GM18909 (cell line): ENCODE measurements at regions not wholly inside any gene's neighbourhood (a gene's known extent, or its start where the extent isn't known, plus 50 kb on each side); places are given as distances from the start of the nearest gene placed in this dataset.
"Not testable (repeated sequence)": the region's sequence is repeated elsewhere in the genome, so short reads cannot be mapped to it uniquely, and the experiment has no call there.

Source experiments
- ATAC-seq: cut with Tn5 transposase; IDR thresholded peaks from one replicate; pipeline ENCODE4 v1.9.1; 2021; ENCODE audit warnings: mild to moderate bottlenecking; ENCODE audit not compliant: unreplicated experiment, poor library complexity

DNA sequence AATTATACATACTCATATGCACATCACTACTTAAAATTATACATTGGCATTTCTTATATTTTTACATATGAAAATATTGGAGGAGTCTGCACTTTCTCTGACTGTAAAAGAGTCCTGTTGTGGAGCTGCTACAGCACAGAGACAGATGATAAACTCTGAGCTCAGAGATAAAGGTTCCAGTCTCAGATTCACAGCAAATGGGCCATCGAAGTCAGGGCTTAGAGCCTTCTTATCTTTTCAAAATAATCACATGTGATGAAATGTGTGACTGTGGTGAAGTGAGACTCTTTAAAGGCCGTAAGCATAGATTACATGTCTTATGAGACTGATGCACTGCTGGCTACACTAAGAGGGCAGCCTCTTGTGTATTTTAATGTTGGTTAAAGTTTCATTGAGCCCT is 187.5 kb upstream of the SYNPR start:
- ATAC-seq = no peak

DNA sequence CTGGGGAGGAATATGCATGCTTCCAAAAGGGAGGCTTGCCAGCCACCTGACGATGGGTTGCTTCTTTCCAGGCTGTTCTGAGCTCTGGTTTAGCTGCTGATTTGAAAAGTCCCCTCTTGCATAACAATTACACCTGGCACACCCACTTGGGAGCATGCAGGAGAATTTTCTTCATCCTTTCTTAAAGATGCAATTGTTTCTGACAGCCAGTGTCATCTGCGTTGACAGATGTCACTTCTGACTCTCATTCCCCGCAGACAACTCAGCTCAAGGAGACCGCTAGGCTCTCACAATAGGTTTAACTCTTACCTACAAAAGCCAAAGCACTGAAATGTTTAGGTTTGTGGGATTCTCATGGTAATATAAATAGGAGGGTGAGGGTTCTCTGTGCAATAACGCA is 185.6 kb upstream of the SYNPR start:
- ATAC-seq = no peak

DNA sequence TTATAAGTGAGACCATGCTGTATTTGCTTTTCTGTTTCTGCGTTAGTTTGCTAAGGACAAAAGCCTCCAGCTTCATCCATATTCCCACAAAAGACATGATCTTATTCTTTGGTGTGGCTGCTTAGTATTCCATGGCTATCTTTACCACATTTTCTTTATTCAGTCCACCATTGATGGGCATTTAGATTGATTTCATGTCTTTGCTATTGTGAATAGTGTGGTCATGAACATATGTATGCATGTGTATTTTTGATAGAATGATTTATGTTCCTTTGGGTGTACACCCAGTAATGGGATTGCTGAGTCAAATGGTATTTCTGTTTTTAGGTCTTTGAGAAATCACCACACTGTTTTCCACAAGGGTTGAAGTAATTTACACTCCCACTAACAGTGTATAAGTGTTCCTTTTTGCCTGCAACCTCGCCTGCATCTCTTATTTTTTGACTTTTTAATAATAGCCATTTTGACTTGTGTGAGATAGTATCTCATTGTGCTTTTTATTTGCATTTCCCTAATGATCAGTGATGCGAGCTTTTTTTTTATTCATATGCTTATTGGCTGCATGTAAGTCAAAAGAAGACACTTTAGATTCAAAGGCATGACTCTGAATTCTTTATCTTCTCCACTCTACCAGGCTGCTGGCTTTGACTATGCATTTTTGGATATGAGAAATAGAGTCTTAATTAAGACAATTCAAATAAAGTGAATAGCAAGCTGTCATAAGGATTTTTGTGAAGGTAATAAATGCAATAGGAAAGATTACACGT is 183.3 kb upstream of the SYNPR start:
- no peak for ATAC-seq

DNA sequence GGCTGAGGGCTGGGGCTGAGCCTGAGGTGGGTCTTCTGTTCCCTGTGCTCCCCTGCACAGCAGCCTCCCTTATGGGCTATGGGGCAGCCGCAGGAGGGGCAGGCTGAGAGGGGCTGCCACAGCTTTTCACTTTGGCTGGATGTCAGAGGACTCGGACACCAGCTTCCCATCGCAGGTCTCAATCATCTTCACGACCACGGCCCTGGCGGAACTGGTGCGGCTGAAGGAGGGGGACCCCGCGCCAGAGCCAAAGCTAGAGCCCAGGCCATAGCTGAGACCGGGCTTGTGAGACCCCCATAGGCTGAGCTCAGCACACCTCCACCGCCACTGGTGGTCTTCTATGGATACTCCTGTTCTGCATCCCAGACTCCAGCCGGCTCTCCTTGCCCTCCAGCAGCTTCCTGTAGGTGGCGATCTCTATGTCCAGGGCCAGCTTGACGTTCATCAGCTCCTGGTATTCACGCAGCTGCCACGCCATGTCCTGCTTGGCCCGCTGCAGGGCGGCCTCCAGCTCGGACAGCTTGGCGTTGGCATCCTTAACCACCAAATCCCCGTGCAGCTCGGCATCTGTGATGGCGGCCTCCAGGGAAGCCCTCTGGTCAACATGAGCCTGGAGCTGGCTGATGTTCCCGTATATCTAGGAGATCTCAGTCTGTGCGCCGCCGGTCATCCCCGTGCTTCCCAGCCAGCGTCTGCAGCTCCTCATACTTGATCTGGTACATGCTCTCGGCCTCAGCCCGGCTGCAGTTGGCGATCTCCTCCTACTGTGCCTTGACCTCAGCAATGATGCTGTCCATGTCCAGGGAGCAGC is 181.7 kb upstream of the SYNPR start:
- ATAC-seq = no peak

DNA sequence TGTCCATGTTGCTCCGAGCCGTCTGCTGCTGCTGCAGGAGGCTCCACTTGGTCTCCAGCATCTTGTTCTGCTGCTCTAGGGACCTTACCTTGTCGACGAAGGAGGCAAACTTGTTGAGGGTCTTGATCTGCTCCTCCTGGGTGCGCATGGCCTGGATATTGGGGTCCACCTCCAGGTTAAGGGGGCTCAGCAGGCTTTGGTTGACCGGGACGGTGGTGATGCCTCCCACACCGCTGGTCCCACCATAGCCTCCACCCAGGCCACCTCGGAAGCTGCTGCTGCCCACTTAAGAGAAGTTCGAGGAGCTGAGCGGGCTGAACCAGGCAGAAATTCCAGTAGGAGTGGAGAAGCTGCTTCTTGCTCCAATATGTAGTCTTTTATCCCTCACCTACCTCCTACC is 180.7 kb upstream of the SYNPR start:
- no peak for ATAC-seq

DNA sequence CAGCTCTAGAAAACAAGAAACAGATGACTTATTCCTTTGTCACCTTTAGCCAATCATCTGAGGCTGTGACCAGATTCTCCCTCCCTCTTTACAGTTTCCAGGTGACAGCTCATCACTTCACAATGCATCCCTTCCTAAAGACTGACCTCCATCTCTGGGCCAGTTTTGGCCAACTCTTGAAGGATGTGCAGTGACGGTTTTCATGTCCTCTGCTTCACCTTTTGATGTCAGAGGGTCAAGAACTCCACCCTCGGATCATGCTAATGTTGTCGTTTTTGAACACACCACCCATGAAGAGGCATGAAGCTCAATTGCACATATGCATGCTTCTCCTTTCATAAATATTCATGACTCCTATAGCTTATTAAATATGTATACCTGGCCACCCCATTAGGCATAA is 161.2 kb upstream of the SYNPR start:
- no peak for ATAC-seq

DNA sequence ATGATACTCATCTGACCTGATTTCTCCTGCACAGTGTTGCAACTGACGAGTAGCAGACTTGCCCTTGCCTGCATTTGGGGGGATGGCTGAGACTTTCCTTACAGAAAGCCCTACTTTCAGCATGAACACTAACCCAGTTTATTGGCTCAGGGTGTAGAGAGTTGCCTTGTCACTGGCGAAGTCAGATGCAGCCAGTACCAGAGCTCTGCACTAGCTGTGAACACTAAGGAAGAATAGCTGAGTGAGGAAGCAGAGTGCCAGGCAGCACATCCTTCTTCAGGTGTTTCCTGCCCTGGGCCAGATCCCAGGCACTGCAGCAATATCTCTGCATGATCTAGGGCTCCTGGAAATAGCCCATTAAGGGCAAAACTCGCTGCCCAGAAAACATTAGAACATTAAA is 154.0 kb upstream of the SYNPR start:
- ATAC-seq = no peak

DNA sequence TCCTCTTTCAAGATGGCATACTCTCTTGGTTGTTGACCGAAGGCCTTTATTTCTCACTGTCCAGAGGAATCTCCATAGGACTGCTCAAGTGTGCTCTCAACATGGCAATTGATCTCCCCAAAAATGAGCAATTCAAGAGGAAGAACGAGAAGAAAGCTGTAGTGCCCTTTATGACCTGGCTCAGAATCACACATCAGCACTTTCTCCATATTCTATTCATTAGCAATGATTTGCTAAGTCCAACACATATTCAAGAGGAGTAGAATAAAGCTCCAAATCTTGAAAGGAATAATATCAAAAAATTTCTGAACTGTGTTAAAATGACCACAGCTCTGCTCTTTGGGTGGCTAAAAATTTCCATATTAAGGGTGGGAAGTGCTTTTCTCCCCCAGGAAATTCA is 151.6 kb upstream of the SYNPR start:
- no peak for ATAC-seq

DNA sequence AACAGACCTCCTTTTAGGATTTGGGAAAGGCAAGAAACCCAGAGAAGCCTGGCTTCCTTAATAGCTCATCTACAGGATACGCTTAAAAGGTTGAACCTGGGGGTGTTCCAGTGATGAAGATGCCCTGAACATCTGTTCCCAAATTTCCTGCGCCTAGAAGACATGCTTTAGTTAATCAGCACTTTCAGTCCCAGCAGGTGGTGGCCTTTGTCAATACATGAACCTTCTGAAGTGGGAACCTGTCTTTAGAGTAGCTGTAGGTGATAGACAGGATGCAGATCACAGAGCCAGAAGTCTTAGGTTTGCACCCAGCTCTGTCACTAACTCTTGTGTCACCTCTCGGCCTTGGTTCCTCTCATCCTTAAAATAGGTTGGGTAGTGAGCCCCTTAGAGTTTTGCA is 149.7 kb upstream of the SYNPR start:
- ATAC-seq = no peak

DNA sequence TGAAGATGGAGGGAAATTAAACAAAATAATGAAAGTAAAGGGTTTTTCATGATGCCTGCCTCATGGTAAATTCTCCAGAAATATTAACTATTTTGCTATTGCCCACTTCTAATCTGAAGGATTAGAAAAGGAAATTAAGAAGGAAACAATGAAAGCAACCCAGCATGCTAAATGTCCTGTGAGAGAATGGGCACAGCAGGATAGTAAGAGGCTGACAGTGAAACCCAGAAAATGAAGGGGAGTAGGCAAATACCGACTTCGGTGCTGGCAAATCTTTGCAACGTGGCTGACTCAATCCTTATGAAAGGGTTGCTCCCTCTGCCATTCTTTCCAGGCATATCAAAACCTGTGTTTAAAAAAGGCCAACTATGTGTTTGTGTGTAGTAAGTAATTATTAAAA is 147.5 kb upstream of the SYNPR start:
- ATAC-seq = no peak

DNA sequence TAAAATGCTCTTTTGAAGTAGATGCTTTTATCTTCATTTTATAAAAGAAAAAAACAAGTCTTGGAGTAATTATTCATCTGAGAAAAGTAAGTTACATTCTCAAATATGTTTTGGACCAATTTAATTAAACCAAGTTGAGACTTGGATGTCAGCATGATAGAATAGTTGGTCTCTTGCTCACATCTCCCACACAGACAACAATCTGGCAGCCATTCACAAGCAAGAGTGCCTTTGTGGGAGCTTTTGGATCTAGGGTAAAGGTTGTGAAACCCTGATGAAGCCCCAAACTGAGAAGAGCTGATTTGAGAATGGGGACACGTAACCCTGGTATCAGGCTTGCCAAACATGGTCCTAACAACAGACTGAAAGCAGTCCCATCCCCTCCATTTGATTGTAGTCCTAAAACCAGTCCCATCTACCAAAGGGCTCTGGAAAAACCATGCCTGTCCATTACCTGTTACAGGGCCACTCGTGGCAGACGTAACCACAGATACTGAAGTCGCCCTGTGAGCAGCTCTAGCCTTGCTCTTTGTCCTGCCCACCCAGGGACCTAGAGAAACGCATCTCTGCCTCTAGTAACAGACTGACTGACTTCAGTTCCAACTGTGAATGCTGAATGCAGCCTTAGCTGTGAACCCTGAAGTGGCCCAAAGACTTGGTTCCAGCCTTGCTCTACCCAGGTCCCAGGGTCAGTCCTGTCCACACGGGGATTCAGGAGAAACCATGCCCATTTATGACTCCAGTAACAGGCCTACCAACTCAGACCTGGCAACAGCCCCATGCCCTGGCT is 145.5 kb upstream of the SYNPR start:
- ATAC-seq = no peak

DNA sequence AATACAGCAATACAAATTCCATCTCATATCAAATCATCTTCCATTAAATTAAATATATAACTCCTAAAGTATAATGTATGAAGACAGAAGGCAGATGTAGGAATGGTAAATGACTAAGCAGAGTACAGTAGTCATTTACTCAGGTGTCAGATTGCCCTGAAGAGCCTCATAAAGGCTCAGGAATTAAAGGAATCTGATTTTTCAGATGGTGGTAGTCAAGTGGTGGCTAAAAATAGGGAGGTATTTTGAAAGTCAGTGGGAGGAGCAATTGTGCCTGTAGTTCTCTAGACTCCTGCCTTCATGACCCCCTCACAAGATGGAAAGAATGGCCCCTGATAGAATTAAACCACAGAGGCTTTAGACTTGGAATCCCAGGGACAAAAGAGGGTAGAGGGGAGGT is 142.7 kb upstream of the SYNPR start:
- no peak for ATAC-seq

DNA sequence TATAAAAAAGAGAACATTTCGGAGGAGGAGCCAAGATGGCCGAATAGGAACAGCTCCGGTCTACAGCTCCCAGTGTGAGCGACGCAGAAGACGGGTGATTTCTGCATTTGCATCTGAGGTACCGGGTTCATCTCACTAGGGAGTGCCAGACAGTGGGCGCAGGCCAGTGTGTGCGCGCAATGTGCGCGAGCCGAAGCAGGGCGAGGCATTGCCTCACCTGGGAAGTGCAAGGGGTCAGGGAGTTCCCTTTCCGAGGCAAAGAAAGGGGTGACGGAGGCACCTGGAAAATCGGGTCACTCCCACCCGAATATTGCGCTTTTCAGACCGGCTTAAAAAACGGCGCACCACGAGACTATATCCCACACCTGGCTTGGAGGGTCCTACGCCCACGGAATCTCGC is 141.9 kb upstream of the SYNPR start:
- ATAC-seq = not testable (repeated sequence)

DNA sequence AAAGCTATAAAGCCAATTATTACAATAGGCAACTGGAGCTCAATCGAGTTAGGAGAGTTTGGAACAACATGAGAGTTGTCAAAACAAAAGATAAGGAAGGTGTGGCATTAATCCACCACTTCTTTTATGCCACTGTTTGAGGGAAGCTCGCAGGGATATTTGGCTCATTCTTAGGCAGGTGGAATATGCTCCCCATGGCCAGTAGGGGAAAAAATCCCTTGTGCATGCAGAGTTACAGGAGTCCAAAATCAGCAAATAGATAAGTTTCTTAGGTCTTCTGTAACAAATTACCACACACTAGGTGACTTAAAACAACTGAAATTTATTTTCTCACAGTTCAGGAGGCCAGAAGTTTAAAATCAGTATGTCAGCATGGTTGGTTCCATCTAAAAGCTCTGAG is 135.4 kb upstream of the SYNPR start:
- no peak for ATAC-seq

DNA sequence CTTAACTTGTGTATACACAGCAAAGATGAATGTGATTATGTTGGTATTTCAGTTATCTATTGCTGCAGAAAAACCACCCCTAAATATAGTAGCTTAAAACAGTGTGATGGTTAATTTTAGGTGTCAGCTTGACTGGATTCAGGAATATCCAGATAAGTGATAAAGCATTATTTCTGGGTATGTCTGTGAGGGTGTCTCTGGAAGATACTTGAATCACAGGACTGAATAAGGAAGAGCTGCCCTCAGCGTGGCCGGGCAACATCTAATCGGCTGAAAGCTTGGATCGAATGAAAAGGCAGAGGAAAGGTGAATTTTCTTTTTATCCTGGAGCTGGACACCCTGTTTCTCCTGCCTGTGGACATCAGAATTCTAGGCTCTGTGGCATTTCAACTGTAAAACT is 132.0 kb upstream of the SYNPR start:
- no peak for ATAC-seq

DNA sequence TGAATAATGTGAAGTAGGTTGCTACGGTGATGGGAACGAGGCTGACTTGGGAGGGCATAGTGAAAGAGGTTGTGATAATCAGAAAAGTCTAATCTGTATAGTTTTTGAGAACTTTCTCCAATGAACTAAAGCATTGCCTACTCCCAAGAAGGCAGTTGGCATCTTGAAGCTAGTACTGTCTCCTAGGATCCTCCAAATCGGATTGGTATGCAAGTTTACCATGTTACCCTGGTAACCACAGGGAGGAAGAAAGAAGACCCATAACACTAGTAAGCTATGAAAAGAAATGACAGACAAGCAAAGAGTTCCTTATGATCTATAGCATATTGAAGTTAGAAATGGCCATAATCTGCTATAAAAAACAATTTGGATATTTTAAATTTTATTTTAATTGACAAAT is 127.2 kb upstream of the SYNPR start:
- ATAC-seq = no peak

DNA sequence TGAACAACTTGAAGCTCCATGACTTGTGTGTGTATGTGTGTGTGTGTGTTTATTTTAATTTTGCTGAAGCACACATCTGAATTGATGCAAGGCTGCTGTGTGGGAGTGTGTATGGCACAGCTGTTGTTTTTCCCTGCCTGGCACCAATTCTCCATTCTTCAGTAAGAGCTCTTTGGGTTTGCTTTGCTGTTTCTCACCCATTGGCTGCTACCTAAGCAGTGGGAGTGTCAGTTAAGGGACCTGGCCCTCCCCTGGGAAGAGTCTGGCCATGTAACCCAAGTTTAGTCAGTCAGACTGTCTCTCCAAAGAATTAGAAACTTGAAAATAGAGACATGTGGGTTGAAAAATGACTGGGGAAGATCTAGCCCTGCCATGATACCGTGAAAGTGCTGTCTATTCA is 126.2 kb upstream of the SYNPR start:
- ATAC-seq = no peak

DNA sequence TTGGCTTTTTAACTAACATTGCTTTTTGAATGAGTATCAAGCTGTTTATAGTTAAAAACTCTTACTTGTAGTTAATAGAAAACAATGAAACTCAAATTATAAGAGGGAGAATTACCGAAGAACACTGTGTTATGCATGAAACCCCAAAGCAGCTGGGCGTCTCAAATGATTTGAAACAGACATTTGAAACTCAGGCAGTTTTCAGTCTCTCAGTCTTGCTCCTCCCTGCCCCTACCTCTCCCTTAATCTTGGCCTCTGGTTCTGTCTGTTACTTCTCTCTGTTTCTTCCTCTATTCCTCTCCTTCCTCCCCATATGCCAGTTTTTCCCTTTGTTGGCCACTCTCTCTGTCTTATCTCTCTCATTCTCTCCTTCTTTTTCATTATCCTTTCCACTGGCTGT is 118.3 kb upstream of the SYNPR start:
- ATAC-seq = no peak

DNA sequence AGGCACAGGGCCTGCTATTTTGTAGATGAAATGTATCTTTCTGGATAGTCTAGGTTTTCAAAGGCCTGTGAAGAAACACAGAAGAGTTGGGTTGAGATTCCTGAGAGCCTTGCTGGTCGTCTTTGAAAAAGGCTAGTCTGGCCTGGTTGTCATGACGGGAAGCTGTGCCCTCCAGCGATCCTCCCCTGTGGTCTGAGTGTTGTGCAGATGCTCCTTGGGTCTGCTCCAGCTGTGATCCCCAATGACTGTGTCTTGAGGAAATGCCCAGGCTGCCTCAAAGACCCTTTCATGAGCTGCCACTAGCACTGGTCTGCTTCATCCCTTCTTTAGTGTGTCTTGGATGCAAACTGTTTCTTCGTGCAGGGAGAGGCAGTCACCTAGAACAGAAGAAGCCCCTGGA is 111.0 kb upstream of the SYNPR start:
- no peak for ATAC-seq

DNA sequence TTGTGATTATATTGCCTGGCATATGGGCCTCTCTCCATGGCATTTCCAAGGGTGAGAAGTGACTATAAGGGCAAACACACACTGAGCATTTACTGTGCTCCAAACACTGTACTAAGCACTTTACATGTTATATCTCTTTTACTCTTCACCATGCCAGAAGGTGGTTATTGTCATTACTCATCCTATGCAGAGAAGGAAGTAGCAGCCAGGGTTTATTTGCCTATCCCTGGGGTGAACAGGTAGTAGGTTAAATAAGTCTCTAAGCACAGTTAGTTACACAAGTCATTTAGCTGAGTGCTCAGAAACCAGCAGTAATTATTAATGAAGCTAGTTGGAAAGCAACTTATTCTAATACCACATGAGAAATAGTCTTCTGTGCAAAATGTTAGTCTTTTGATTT is 109.9 kb upstream of the SYNPR start:
- ATAC-seq = no peak

DNA sequence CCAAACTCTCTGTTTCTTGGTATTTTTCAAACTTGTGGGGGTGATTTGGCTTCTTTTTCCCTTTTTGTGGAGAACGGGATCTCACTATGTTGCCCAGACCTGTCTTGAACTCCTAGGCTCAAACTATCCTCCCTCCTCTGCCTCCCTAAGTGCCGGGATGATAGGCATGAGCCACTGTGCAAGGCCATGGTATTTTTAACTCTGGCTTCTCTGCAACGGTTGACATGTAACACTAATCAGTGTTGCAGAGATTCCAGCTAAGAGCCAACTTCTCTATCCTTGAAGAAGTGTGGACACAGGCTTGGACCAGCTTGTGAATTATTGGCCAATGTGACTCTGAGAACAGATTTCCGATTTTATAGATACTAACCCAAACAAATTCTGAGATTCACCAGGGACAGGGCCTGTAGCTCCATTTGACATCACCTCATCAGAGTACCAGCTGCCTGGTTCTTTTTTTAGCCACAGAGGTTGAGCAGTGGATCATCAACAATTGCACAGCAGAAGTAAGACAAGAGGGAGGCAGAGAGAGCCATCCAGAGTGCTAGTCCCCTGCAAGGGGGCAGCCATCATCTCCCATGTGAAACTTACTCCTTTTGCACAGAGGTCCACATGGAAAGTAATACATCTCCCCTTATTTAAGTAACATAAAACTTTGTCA is 98.1 kb upstream of the SYNPR start:
- ATAC-seq = no peak
